ENCODE measurements at regions not wholly inside any gene's neighbourhood (a gene's known extent, or its start where the extent isn't known, plus 50 kb on each side); places are given as distances from the start of the nearest gene placed in this dataset.
"Not testable (repeated sequence)": the region's sequence is repeated elsewhere in the genome, so short reads cannot be mapped to it uniquely, and the experiment has no call there.

DNA sequence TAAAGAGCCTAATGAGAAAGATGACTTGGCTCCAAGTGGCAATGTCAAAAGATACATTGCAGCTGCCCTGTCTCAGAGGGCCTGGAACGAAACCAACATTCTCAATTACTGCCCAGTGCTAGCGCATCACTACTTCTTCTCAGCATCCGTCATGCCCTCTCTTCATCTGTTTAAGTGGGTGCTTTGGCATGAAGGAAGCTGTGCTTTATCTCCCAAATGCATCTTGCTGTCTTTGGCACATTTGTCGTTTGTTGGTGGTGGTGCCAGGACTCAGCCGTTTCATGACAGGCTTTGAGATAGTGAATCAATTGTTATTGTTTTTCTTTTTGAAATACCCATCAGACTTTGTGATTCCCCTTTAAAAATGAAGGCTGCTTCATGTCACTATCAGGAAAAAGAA is 710.8 kb downstream of the PRIM2 start:
- TF ChIP-seq, protein P1, sequence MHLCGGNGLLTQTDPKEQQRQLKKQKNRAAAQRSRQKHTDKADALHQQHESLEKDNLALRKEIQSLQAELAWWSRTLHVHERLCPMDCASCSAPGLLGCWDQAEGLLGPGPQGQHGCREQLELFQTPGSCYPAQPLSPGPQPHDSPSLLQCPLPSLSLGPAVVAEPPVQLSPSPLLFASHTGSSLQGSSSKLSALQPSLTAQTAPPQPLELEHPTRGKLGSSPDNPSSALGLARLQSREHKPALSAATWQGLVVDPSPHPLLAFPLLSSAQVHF (CRISPR knock-in tag; IDR thresholded peaks at IDR 0.05), result not testable (repeated sequence)
- TF ChIP-seq, protein P2, sequence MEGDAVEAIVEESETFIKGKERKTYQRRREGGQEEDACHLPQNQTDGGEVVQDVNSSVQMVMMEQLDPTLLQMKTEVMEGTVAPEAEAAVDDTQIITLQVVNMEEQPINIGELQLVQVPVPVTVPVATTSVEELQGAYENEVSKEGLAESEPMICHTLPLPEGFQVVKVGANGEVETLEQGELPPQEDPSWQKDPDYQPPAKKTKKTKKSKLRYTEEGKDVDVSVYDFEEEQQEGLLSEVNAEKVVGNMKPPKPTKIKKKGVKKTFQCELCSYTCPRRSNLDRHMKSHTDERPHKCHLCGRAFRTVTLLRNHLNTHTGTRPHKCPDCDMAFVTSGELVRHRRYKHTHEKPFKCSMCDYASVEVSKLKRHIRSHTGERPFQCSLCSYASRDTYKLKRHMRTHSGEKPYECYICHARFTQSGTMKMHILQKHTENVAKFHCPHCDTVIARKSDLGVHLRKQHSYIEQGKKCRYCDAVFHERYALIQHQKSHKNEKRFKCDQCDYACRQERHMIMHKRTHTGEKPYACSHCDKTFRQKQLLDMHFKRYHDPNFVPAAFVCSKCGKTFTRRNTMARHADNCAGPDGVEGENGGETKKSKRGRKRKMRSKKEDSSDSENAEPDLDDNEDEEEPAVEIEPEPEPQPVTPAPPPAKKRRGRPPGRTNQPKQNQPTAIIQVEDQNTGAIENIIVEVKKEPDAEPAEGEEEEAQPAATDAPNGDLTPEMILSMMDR (CRISPR knock-in tag; IDR thresholded peaks at IDR 0.05), result not testable (repeated sequence)
- not testable (repeated sequence) for TF ChIP-seq MTF1 (CRISPR knock-in tag; IDR thresholded peaks at IDR 0.05); NR2F2 (IDR thresholded peaks at IDR 0.05; ENCODE audit: borderline replicate concordance, low read depth); ZNF335 (CRISPR knock-in tag; IDR thresholded peaks at IDR 0.05); ZNF570 (CRISPR knock-in tag; IDR thresholded peaks at IDR 0.05; ENCODE audit: borderline replicate concordance)

All from HepG2 (cell line).